Endothelial cell of umbilical vein (primary cell): ENCODE measurements at regions not wholly inside any gene's neighbourhood (a gene's known extent, or its start where the extent isn't known, plus 50 kb on each side); places are given as distances from the start of the nearest gene placed in this dataset.

ENCODE experiments used
- BruUV-seq: library from RNA; stranded (reverse); fragments of 400-500 nt; replicated peaks from 2 replicates; lab custom pipeline; 2021; lab: Mats Ljungman, UMichigan
- CTCF ChIA-PET: fragments of 300-600, 350-600 bp; sonication (Branson Sonifier 250); formaldehyde crosslinking; loops from one replicate; lab custom pipeline; 2021; ENCODE audit warnings: antibody characterized with exemption, inconsistent platforms; lab: Charles Lee
- POLR2A ChIA-PET: fragments of 300-600, 350-600 bp; sonication (Branson Sonifier 250); formaldehyde crosslinking; loops from one replicate; lab custom pipeline; 2021; ENCODE audit warnings: antibody characterized with exemption, inconsistent platforms; lab: Charles Lee
- DNase-seq: peaks from one replicate; pipeline ENCODE4 v3.0.0-alpha.2; 2011; ENCODE audit warnings: low read depth, low spot score
- FAIRE-seq: peaks from 2 replicates; lab custom pipeline; 2011; peaks lifted over from hg19 to GRCh38; lab: Jason Lieb, UNC
- H2AFZ ChIP-seq: 2 replicates; pipeline ENCODE4 v1.6.0; 2012; ENCODE audit warnings: low read depth, low read length, control low read depth, inconsistent platforms
- H3K27ac ChIP-seq: 2 replicates; pipeline ENCODE4 v1.5.1; 2011; ENCODE audit warnings: low read depth, mild to moderate bottlenecking, control low read depth, low read length, moderate library complexity; ENCODE audit not compliant: insufficient read depth
- H3K27me3 ChIP-seq, 2 experiments: 2 replicates each; pipeline versions ENCODE4 v1.6.0 to v1.6.1; 2011; ENCODE audit warnings: low read length in 2 of 2, mixed read lengths in 1 of 2; ENCODE audit not compliant: control insufficient read depth in 2 of 2, insufficient read depth in 2 of 2
- H3K36me3 ChIP-seq, 2 experiments: 2 replicates in 1 of 2; 3 replicates in 1 of 2; pipeline ENCODE4 v1.5.1; 2011; ENCODE audit warnings: low read length in 2 of 2, mild to moderate bottlenecking in 1 of 2, moderate library complexity in 1 of 2; ENCODE audit not compliant: control insufficient read depth in 2 of 2, insufficient read depth in 2 of 2; ENCODE audit errors: extremely low read depth in 1 of 2
- H3K4me1 ChIP-seq: 3 replicates; pipeline ENCODE4 v1.5.1; 2011; ENCODE audit warnings: mild to moderate bottlenecking, low read length; ENCODE audit not compliant: control insufficient read depth, insufficient read depth; ENCODE audit errors: extremely low read depth
- H3K4me2 ChIP-seq: 2 replicates; pipeline ENCODE4 v1.6.1; 2011; ENCODE audit warnings: low read length, control low read depth, mixed read lengths; ENCODE audit not compliant: insufficient read depth
- H3K4me3 ChIP-seq, 3 experiments: fragments of 200-600 bp in 1 of 3; sonication (generic), shearing (Covaris generic) in 1 of 3; replicated peaks in 1 of 3; 2 replicates each; pipeline ENCODE4 v1.5.1; 2011 to 2016; ENCODE audit warnings: control low read depth in 3 of 3, low read length in 3 of 3, mild to moderate bottlenecking in 2 of 3, inconsistent platforms in 1 of 3, low read depth in 1 of 3, moderate library complexity in 1 of 3; ENCODE audit not compliant: insufficient read depth in 1 of 3
- H3K79me2 ChIP-seq: 2 replicates; pipeline ENCODE4 v1.6.0; 2012; ENCODE audit warnings: low read length, inconsistent platforms; ENCODE audit not compliant: control insufficient read depth, insufficient read depth
- H3K9ac ChIP-seq: replicated peaks from 2 replicates; pipeline ENCODE3; 2011; ENCODE audit warnings: low read length, control low read depth; ENCODE audit not compliant: insufficient read depth; ENCODE audit errors: extremely low read depth
- H3K9me1 ChIP-seq: replicated peaks from 3 replicates; pipeline ENCODE4 v1.6.0; 2011; ENCODE audit warnings: mild to moderate bottlenecking, low read length; ENCODE audit not compliant: control insufficient read depth, insufficient read depth; ENCODE audit errors: extremely low read depth
- H3K9me3 ChIP-seq: replicated peaks from 2 replicates; pipeline ENCODE4 v1.5.1; 2012; ENCODE audit warnings: low read length, inconsistent platforms; ENCODE audit not compliant: control insufficient read depth, insufficient read depth
- H4K20me1 ChIP-seq: replicated peaks from 2 replicates; pipeline ENCODE3; 2011; ENCODE audit warnings: mild to moderate bottlenecking, low read length; ENCODE audit not compliant: control insufficient read depth, insufficient read depth; ENCODE audit errors: extremely low read depth
- EZH2 ChIP-seq: IDR thresholded peaks from 2 replicates; pipeline ENCODE4 v1.6.1; 2012; ENCODE audit warnings: borderline replicate concordance, low read depth, mild to moderate bottlenecking, moderate library complexity, low read length, inconsistent platforms; ENCODE audit not compliant: severe bottlenecking
- FOS ChIP-seq: IDR thresholded peaks from 2 replicates; pipeline ENCODE4 v1.6.1; 2011; ENCODE audit warnings: mild to moderate bottlenecking, low read length, moderate library complexity, borderline replicate concordance; ENCODE audit not compliant: insufficient read depth
- GATA2 ChIP-seq: IDR thresholded peaks from 2 replicates; pipeline ENCODE4 v1.7.0; 2011; ENCODE audit warnings: low read depth, mild to moderate bottlenecking, moderate library complexity, mixed read lengths, low read length; ENCODE audit not compliant: insufficient read length, insufficient read depth
- JUN ChIP-seq: IDR thresholded peaks from 2 replicates; pipeline ENCODE4 v1.6.1; 2011; ENCODE audit warnings: borderline replicate concordance, low read depth; ENCODE audit not compliant: insufficient read length, insufficient read depth
- MYC ChIP-seq: IDR thresholded peaks from one replicate; pipeline ENCODE4 v1.6.1; 2011; ENCODE audit warnings: mild to moderate bottlenecking, low read depth, low read length
- POLR2A ChIP-seq: IDR thresholded peaks from 2 replicates; pipeline ENCODE4 v1.6.1; 2012; ENCODE audit warnings: low read depth, mild to moderate bottlenecking, control low read depth, low read length
- POLR2AphosphoS5 ChIP-seq: IDR thresholded peaks from 2 replicates; pipeline ENCODE4 v1.6.1; 2012; ENCODE audit warnings: low read depth, mild to moderate bottlenecking, control low read depth, low read length, moderate library complexity; ENCODE audit not compliant: insufficient read depth
- dilution Hi-C: fragments of 300-500 bp; cut with MboI; formaldehyde crosslinking; loops from one replicate; pipeline ENCODE4 v1.15.0; 2019; ENCODE audit warnings: low sequenced_read_pairs; ENCODE audit not compliant: extremely low pct_ligation_motif_present
- intact Hi-C: fragments of 100-400 bp; cut with micrococcal nuclease; formaldehyde crosslinking; loops from one replicate; pipeline ENCODE4 v1.10.0; 2022
- TF ChIP-seq, protein P1 (sequence below): IDR thresholded peaks from 2 replicates; pipeline ENCODE4 v1.6.1; 2011; ENCODE audit not compliant: insufficient read depth, insufficient read length
- TF ChIP-seq, protein P2 (sequence below), 2 donors: IDR thresholded peaks; 1 replicate in 1 of 2; 2 replicates in 1 of 2; pipeline ENCODE4 v1.5.1; 2011; ENCODE audit warnings: low read length in 2 of 2, mild to moderate bottlenecking in 2 of 2, moderate library complexity in 2 of 2, control low read depth in 1 of 2, inconsistent platforms in 1 of 2, low read depth in 1 of 2; ENCODE audit not compliant: insufficient read depth in 1 of 2; ENCODE audit errors: extremely low read depth in 1 of 2

DNA sequence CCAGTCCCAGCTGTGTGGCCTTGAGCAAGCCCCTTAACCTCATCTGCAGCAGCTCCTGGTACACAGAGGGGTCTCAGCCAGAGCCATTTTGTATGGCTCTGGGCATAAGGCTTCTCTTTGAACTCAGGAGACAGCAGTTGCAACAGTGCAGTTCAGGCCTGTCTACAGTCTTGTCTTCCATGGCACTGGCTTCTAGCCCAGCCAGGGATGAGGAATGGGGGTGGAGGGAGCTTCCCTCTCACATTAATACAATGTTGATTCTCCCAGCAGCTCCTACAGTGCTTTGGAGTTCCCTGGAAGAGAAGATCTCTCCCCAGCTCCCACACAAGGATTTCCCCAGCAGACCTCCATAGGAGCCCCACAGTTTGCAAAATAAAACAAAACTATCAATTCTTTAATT, 350.2 kb downstream of the BUD13 start:
- H3K9me1 ChIP-seq, result no peaks in the 10 kb centered on the region
- DNase-seq, result no peak
- intact Hi-C loops, result loop anchor here (10.0 kb wide), 1 partner anchor 148 kb away; no protein-coding TSS in a partner anchor
- FAIRE-seq, result no peak
- TF ChIP-seq FOS, result no peak
- TF ChIP-seq POLR2AphosphoS5, result no peak
- no peak for TF ChIP-seq EZH2
- TF ChIP-seq POLR2A, result no peak
- H3K4me3 ChIP-seq, result no peak overlapping the region
- no peak overlapping the region for H3K4me2 ChIP-seq
- H3K9me3 ChIP-seq, result no peaks in the 10 kb centered on the region
- no peak overlapping the region for H2AFZ ChIP-seq
- H3K79me2 ChIP-seq, result no peaks in the 10 kb centered on the region
- dilution Hi-C loops, result no loop called here
- ChIA-PET CTCF (interaction anchor here (0.7 to 4.3 kb wide), 15 partner anchors 9 to 1684 kb away, joined by 3 to 66 read pairs (median 4); no protein-coding TSS in a partner anchor), POLR2A (no interaction called here)
- no peak overlapping the region for H3K27ac ChIP-seq
- no peaks in the 10 kb centered on the region for H3K4me1 ChIP-seq
- H3K9ac ChIP-seq, result no peak overlapping the region
- H3K27me3 ChIP-seq, result no peaks in the 10 kb centered on the region
- BruUV-seq, result no TSS peak
- no peaks in the 10 kb centered on the region for H4K20me1 ChIP-seq
- H3K36me3 ChIP-seq, result no peaks in the 10 kb centered on the region

DNA sequence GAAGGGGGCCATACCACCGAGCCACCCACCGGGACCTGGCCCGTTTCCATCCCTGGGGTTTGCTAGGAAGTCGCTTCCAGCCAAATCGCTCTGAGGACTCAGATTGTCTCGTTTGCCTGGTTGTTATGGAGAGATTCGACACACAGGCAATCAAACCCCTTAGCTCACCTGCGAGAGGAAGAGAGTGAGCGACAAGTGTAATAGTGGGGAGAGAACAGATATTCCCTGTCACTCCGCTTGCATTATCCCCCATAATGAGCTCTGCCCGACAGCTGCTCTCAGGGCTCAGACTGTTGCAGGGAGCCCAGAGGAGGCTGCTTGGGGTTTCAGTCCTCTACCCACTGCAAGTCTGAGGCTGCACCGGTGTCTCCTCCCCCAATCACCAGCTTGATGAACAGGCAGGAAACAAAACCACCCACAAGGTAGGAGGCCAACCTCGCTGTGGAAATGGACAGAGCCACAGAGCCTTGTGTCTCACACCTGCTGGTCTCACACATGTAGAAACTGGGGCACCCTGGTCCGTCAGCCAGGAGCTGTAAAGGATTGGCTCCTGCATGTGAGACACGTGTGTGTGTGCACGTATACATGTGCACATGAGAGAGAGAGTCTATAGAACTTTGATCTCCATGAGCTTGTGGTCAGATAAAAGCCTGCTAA, 351.1 kb downstream of the BUD13 start:
- TF ChIP-seq JUN (no peak), MYC (no peak), FOS (no peak), POLR2A (no peak), GATA2 (no peak), EZH2 (no peak), POLR2AphosphoS5 (no peak)
- TF ChIP-seq, protein P1, sequence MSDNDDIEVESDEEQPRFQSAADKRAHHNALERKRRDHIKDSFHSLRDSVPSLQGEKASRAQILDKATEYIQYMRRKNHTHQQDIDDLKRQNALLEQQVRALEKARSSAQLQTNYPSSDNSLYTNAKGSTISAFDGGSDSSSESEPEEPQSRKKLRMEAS, result no peak
- TF ChIP-seq, protein P2, sequence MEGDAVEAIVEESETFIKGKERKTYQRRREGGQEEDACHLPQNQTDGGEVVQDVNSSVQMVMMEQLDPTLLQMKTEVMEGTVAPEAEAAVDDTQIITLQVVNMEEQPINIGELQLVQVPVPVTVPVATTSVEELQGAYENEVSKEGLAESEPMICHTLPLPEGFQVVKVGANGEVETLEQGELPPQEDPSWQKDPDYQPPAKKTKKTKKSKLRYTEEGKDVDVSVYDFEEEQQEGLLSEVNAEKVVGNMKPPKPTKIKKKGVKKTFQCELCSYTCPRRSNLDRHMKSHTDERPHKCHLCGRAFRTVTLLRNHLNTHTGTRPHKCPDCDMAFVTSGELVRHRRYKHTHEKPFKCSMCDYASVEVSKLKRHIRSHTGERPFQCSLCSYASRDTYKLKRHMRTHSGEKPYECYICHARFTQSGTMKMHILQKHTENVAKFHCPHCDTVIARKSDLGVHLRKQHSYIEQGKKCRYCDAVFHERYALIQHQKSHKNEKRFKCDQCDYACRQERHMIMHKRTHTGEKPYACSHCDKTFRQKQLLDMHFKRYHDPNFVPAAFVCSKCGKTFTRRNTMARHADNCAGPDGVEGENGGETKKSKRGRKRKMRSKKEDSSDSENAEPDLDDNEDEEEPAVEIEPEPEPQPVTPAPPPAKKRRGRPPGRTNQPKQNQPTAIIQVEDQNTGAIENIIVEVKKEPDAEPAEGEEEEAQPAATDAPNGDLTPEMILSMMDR (IDR thresholded peaks at IDR 0.05; ENCODE audit: extremely low read depth in 1 of 2, insufficient read depth in 1 of 2, low read depth in 1 of 2, low read length in 2 of 2), result no peak
- DNase-seq, result no peak
- H3K4me3 ChIP-seq, result no peak overlapping the region
- H3K9ac ChIP-seq, result no peak overlapping the region
- H2AFZ ChIP-seq, result no peak overlapping the region
- no peaks in the 10 kb centered on the region for H3K79me2 ChIP-seq
- H3K9me3 ChIP-seq, result no peaks in the 10 kb centered on the region
- H3K36me3 ChIP-seq, result no peaks in the 10 kb centered on the region
- POLR2A ChIA-PET, result no interaction called here
- no peaks in the 10 kb centered on the region for H3K27me3 ChIP-seq
- no peaks in the 10 kb centered on the region for H3K9me1 ChIP-seq
- H3K4me2 ChIP-seq, result no peak overlapping the region
- BruUV-seq, result no TSS peak
- H3K4me1 ChIP-seq, result no peaks in the 10 kb centered on the region
- H3K27ac ChIP-seq, result no peak overlapping the region
- no peak for FAIRE-seq
- CTCF ChIA-PET, result interaction anchor here (1.1 to 4.3 kb wide), 6 partner anchors 8 to 270 kb away, joined by 4 to 66 read pairs (median 6); no protein-coding TSS in a partner anchor
- intact Hi-C loops, result loop anchor here (10.0 kb wide), 1 partner anchor 147 kb away; no protein-coding TSS in a partner anchor
- H4K20me1 ChIP-seq, result no peaks in the 10 kb centered on the region
- dilution Hi-C loops, result no loop called here
